ENCODE measurements at regions not wholly inside any gene's neighbourhood (a gene's known extent, or its start where the extent isn't known, plus 50 kb on each side); places are given as distances from the start of the nearest gene placed in this dataset.
A peak's percentile ranks its signal among the peaks of the same experiment; 100 is the strongest.
"Not testable (repeated sequence)": the region's sequence is repeated elsewhere in the genome, so short reads cannot be mapped to it uniquely, and the experiment has no call there.

DNA sequence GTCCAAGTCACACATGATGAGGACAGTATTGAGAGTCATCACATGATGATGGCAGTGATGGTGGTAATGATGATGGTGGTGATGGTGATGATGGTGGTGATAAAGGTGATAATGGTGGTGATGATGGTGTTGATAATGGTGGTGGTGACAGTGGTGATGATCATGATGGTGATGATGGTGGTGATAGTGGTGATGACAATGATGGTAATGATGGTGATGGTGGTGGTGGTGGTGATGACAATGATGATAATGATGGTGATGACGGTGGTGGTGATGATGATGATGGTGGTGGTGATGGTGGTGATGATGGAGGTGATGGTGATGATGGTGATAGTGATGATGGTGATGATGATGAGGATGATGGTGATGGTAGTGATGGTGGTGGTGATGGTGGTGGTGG lies 190.2 kb upstream of the ZNF469 start:
- Histone ChIP-seq H3K4me3 (no peak overlapping the region), H3K4me1 (no peaks in the 10 kb centered on the region), H3K9me3 (no peaks in the 10 kb centered on the region), H3K36me3 (replicated peaks in 1 of 2; ENCODE audit: insufficient read depth in 1 of 2, low read depth in 2 of 2) (no peaks in the 10 kb centered on the region), H3K27ac (no peak overlapping the region), H3K27me3 (no peaks in the 10 kb centered on the region)
- WGBS, 2 donors: 58 to 67% methylated on average over 1 of the region's 1 CpG
- intact Hi-C loops (cut with DNase I): no loop called here
- DNase-seq: no peak
- no peak for ATAC-seq
- TF ChIP-seq CTCF (IDR thresholded peaks at IDR 0.05): no peak
- no peak for TF ChIP-seq POLR2A (IDR thresholded peaks at IDR 0.05)

DNA sequence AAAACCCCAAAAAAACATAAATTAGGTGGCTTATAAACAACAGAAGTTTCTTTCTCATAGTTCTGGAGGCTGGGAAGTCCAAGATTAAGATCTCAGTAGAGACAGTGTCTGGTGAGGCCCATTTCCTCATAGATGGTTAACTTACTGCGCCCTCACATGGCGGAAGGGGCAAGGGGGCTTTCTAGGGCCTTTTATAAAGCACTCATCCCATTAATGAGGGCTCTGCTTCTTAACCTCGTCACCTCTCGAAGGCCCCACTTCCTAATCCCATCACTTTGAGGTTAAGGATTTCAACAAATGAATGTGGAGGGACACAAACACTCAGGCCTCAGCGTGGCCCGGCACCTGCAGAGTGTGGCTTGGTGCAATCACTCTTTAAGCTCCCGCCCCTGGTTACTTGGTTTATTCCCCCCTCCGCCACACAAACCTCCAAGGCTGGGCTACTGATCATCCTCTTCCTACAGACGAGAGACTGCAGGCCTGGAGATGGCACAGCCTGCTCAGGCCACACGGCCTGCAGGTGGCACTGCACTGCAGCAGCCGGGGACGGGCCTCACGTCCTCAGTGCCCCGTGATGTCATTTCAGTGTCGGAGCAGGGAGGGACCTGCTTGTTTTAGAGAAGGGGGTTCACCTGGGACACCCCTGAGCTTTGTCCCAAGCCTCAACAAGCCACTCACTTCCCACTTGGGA lies 188.9 kb upstream of the ZNF469 start:
- H3K36me3 ChIP-seq (replicated peaks in 1 of 2; ENCODE audit: insufficient read depth in 1 of 2, low read depth in 2 of 2); H3K4me1 ChIP-seq; H3K27me3 ChIP-seq; H3K4me3 ChIP-seq; intact Hi-C loops (cut with DNase I); H3K9me3 ChIP-seq: not testable (repeated sequence)
- peak; percentile 46 to 84 (median 62) for TF ChIP-seq CTCF (IDR thresholded peaks at IDR 0.05)
- peak; percentile 90 for ATAC-seq
- DNase-seq: peak; percentile 59 to 79 (median 70)
- peak overlapping the region in 3 of 4 donors; percentile 10 to 26 (median 15) for H3K27ac ChIP-seq
- 21% methylated on average over 15 of the region's 15 CpGs; no CpG with 5 or more reads in 1 of the 2 donors for WGBS, 2 donors

- intact Hi-C loops (cut with DNase I): loop anchor here (5.0 kb wide), 1 partner anchor 243 kb away; no protein-coding TSS in a partner anchor
- Histone ChIP-seq H3K27ac (peak overlapping the region in 3 of 4 donors; percentile 10 to 26 (median 15)), H3K9me3 (no peaks in the 10 kb centered on the region), H3K4me3 (no peak overlapping the region), H3K4me1 (no peaks in the 10 kb centered on the region), H3K36me3 (replicated peaks in 1 of 2; ENCODE audit: insufficient read depth in 1 of 2, low read depth in 2 of 2) (no peaks in the 10 kb centered on the region), H3K27me3 (no peaks in the 10 kb centered on the region)
- TF ChIP-seq POLR2A (IDR thresholded peaks at IDR 0.05) (no peak), CTCF (IDR thresholded peaks at IDR 0.05) (no peak)
- ATAC-seq: peak; percentile 53
- 50 to 65% methylated on average over 35 to 47 of the region's 47 CpGs for WGBS, 2 donors
- DNase-seq: peak in 3 of 4 donors; percentile 13 to 53 (median 42)
These were observed 188.1 kb upstream of the ZNF469 start for GRCh38 chr16:88194397-88195268.

DNA sequence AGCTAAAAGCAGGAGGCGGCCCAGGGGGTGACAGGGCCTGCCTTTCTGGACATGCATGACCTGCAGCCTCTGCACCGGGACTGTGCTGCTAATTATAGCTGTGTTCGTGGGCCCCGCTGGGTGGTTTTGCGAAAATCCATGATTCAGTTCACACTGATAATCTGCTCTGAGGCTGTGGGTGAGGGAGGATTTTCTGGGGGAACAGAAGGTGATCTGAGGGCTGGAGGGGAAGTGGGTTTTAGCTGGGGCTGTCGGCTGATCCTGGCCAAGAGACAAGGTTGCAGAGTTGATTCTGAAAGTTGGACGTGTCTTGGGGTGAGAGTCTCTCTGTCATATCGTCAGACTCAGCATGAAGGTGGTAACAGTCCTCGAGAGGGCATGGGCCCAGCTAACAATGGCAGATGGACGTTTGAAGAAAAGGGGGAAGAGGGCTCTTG lies 187.5 kb upstream of the ZNF469 start:
- DNase-seq: no peak
- ATAC-seq: no peak
- TF ChIP-seq POLR2A (IDR thresholded peaks at IDR 0.05) (no peak), CTCF (IDR thresholded peaks at IDR 0.05) (no peak)
- Histone ChIP-seq H3K4me3 (no peak overlapping the region), H3K4me1 (no peaks in the 10 kb centered on the region), H3K27me3 (no peaks in the 10 kb centered on the region), H3K9me3 (no peaks in the 10 kb centered on the region), H3K36me3 (replicated peaks in 1 of 2; ENCODE audit: insufficient read depth in 1 of 2, low read depth in 2 of 2) (no peaks in the 10 kb centered on the region), H3K27ac (no peak overlapping the region)
- intact Hi-C loops (cut with DNase I): loop anchor here (5.0 kb wide), 1 partner anchor 242 kb away; no protein-coding TSS in a partner anchor
- 68 to 72% methylated on average over 9 to 10 of the region's 10 CpGs for WGBS, 2 donors
